LoVo (cell line): ENCODE measurements at regions not wholly inside any gene's neighbourhood (a gene's known extent, or its start where the extent isn't known, plus 50 kb on each side); places are given as distances from the start of the nearest gene placed in this dataset.
A peak's percentile ranks its signal among the peaks of the same experiment; 100 is the strongest.

Experiments
- DNase-seq: peaks from one replicate; pipeline ENCODE4 v3.0.0-alpha.2; 2016; ENCODE audit warnings: low spot score

DNA sequence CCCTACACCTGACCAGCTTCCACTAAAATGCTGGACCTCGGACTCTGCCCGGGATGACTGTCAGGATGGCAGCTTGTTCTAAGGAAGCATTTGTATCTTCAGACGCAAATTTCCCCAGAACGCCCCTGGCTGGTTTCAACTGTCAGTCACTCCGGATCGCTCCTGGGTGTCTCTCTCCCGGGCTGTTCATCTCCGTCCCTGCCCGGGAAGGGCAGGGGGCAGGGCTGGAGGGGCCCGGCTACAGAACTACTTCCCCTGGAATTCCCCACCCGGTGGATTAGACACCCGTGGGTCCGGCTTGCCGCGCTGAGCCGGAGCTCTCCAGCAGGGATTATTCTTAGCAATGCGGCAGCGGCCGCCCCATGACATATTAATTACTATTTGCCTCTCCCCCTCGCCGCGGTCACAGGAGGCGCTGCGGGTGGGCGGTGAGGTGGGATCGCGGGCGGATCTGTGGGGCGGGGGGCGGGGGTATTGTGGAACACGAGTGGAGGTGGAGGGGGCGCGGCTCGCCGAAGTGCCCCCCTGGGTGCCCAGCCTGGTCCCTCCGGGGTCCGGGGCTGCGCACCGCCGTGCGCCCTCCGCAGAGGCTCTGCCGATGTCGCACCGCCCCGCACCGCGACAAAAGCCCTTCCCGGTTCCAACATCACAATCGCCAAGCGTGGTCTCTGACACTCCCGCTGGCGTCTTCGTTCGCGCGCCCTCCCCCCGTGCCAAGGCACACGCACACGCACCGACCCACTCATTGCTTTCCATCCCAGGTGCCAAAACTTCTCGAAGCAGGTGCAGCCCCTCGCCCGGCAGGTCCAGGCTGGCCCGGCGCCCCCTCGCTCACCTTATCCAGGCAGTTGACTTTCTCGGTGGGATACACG, 276.1 kb upstream of the NEBL start:
- DNase-seq: no peak

DNA sequence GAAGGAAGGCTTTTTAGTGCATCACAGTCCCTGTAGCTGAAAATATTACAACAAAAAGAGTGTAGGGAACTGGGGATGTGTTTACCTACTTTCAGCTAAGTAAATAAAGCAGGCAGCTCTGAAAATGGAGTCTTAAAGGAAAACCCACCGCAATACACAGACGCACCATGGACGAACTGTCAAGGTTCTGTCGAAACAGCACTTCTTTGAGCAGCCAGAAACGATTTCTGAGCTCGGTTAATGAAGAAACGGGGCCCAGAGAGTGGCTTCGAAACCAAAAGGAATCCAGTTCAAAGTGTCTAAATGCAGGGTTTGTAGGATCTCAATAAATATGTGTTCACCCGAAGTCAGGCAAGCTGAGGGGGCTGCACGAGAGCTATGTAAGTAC, 275.4 kb upstream of the NEBL start:
- no peak for DNase-seq

DNA sequence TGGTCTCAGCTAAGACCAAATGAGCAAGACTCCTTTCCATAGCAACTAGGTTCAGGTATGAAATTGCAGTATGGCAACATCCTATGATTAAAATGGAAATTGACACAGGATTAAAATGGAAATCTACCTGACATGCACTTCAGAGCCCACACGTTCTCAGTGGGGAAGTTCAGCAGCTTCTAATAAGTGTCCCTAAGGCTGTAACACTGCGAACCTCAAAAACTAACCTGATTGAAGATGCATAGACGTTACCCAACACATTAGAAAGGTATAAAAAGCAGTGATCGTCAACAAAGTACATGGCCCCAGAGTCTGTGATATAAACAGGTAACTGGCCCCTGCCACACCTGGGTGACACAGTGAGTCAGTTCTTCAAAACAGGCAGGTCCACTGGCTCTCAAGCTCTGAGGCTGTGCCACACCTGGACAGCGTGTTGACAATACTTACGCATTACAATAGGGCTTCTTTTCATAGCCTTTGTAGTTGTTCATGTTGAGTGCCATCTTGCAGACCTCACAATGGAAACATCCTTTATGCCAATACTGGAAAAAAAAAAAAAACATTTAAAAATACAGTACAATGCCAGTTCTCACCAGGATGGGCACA, 274.9 kb upstream of the NEBL start:
- DNase-seq: no peak

DNA sequence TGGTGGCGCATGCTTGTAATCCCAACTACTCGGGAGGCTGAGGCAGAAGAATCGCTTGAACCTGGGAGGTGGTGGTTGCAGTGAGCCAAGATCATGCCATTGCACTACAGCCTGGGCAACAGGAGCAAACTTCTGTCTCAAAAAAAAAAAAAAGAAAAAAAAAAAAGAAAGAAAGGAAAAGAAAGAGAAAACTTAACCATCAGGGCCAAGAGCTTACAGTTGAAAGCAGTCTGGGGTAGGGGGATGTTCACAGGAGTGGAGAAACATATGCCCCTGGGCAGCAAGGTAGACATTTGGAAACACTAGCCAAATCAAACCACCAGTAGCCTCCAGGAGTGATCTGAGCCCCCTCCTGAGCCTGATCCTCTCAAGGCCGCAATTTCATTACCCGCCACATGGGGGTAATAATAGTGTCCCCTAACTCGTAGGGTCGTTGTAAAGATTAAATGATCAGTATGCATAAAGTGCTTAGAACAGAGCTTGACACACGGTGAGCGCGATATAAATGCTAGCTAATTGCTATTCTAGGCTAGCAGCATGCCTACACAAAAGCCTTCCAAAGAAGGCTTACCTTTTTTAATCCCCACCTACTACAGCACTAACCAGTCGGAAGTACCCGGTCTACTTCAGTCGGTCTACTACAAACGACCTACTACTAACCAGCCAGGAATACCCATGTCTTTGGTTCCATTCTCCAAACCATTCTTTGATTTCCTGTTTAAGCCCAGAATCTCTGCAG, 274.3 kb upstream of the NEBL start:
- DNase-seq: no peak

GRCh38 chr10:21170216-21170615, 273.1 kb upstream of the NEBL start:
- DNase-seq: no peak

DNA sequence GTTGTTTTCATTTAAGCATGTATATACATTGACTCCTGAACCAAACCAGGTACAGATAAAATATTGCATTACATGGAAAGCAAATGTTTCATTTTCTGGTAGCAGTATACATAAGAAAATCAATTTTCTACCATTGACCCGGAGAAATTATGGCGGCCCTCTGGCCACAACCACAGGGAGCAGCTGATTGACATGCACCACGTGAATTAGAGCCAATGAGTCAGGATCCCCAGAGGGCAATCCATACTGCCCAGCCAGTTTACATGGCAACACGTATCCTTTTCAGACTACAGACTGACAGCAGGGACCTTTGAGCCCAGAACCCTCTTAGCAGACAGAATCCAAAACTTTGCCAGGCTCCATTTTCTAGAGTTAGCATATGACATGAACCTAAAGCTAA, 272.2 kb upstream of the NEBL start:
- no peak for DNase-seq

- DNase-seq: no peak
These were observed 270.3 kb upstream of the NEBL start for GRCh38 chr10:21167288-21168010.

DNA sequence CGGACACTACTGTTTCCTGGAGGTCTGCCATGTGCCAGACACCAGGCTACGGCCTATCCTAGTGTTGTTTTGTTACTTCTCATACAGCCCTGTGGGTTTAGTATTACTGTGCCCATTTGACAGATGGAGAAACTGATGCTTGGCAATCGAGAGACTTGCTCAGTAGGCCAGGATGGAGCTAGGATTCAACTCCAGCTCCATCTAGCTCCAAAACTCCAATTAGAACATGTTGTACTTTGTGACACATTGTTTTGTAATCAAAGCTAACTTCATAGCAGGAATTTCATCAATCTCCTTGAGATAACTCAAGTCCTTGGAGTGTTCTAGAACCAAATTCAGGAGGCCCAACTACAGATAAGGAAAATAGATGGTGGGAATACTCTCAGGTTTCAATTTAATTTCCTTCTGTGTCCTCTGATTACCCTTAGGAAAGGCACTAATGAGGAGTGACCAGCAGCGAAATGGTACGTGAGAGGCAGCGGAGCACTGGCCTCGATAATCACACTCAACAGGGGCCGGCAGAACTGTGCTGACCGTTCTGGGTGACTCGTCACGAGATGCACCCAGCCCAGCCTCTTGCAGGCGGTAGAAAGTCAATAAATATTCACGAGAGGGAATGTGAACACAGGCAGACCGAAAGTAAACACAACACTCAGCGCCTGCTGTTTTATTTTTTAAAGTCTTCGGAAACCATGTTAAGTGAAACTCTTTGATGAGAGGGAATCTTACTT, 269.6 kb upstream of the NEBL start:
- DNase-seq: peak; percentile 45

GRCh38 chr10:21165489-21165888, 268.4 kb upstream of the NEBL start:
- no peak for DNase-seq

GRCh38 chr10:21164687-21165086, 267.6 kb upstream of the NEBL start:
- no peak for DNase-seq

- no peak for DNase-seq
These were observed 265.8 kb upstream of the NEBL start for GRCh38 chr10:21162948-21163347.

GRCh38 chr10:21161647-21162046, 264.5 kb upstream of the NEBL start:
- no peak for DNase-seq

DNA sequence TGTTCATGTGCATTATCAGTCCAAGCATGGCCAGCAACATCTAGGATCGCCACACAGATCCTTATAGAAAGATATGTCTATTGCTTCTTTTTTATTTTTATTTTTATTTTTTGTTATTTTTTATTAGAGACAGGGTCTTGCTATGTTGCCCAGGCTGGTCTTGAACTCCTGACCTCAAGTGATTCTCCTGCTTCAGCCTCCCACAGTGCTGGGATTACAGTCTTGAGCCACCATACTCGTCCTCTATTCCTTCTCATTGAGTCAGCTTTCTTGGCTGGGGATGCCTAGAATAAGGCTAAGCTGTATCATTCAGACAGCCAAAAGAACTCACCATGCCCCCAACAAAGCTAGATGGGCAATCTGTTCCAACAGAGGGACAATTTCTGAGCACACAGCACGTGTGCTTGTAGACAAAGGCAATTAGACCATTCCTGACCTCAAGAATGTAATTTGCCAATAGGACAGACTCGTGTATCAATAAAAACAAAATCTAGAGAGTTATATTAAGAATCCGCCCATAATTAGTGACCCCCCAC, 264.0 kb upstream of the NEBL start:
- DNase-seq: no peak

GRCh38 chr10:21160116-21160515, 263.0 kb upstream of the NEBL start:
- no peak for DNase-seq

DNA sequence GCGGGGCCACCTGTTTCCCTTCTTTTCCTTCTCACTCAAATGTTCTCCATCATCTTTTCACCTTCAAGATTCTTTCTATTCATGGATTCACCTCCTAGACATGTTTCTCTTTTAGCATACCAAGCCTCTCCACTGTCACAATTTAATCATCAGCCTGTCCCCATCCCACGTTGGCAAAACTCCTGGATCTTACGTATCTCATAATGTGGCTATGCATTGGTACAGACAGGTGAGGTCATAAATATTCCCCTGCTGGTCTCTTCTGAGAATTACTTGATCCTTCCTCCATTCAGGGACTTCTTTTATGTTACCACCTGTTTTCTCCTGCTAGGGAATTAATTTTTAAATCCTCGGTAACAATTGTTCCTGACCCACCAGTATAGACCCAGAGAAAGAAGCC, 262.6 kb upstream of the NEBL start:
- no peak for DNase-seq

- DNase-seq: no peak
These were observed 261.2 kb upstream of the NEBL start for GRCh38 chr10:21158301-21158700.

- no peak for DNase-seq
These were observed 260.6 kb upstream of the NEBL start for GRCh38 chr10:21157664-21158063.

DNA sequence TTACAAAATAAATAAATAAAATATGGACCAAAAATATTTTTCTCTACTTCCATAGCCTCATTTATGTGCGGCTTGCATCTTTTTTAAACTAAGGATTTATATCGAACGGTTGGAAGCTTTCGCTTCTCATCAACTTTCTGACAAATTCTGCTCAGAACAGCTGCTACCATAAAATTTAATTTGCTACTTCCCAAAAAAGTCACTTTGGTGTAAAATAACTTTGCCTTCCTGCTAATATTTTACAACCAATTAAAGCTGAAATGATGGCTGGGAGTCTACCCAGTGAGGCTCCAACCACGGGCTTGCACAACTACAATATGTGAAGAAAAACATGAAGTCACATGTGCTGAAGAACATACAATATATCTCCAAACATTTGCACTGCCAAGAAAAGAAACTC, 253.1 kb upstream of the NEBL start:
- no peak for DNase-seq

DNA sequence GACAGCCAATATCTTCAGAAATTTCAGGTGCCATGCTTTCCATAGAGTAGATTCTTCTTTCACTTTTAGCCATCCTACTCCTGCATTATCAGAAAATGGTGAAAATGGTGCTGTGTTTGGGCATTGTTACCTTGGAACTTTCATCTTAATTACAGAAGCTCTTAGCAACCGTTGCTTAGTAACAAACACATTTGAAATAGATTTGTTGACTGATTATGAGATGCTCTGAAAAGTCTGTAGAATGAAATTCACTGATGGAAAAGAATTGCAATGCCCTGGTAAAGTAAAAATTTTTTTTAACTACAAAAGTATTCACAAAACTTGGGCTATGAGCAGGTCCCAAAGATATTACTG, 249.3 kb upstream of the NEBL start:
- DNase-seq: no peak

GRCh38 chr10:21145751-21146435, 248.8 kb upstream of the NEBL start:
- no peak for DNase-seq

DNA sequence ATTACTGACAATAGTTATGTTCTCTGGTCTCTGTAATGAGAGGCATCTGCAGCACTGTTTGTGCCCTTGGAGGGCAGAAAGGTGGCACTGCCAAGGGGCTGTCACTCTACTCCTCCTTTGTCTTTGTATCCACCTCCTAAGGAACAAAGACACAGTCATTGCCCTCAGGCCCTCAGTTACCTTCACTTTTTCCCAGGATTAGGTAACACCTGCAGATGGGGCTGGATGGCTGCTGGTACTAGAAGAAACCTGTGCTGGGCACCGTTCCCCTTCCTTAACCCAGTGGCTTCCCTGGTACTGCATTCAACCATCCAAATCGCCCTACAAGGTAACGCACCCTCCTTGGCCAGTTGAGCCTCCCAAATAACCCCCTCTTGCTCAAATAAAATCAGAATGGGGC, 246.9 kb upstream of the NEBL start:
- DNase-seq: no peak
